ENCODE measurements at regions not wholly inside any gene's neighbourhood (a gene's known extent, or its start where the extent isn't known, plus 50 kb on each side); places are given as distances from the start of the nearest gene placed in this dataset.

DNA sequence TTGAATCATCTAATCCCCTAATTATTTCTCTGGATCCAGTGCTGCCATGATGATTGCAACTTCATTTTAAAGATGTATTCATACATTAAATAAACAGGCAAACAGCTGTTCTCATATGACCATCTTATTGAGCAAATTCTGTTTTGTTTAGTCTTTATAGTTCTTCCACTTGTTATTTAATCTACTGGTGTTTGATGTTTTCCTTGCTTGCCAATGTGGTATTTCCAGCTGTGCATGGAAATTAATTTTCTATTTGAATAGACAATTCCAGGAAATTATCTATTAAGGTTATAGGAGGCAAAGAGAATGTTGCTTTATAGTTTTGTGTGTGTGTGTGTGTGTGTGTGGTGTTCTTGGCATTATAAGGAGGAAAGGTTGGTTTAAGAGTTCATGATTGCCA lies 167.0 kb upstream of the PRPS1L1 start:
- ChIA-PET POLR2A (no interaction called here), CTCF (no interaction called here)
- no peaks in the 10 kb centered on the region for H3K9me3 ChIP-seq (ENCODE audit: low read length)
- no peak overlapping the region for H3K4me3 ChIP-seq (ENCODE audit: low read length)
- H3K4me3 Mint-ChIP-seq = no peak overlapping the region
- no peaks in the 10 kb centered on the region for H3K27me3 ChIP-seq (ENCODE audit: insufficient read depth, low read length, poor library complexity, severe bottlenecking)
- no peaks in the 10 kb centered on the region for H3K36me3 Mint-ChIP-seq
- peaks cover 0 to 1% (median 0%) of the 10 kb centered on the region in 3 donors for H3K4me1 Mint-ChIP-seq
- DNase-seq = no peak
- H3K27ac ChIP-seq (ENCODE audit: low read depth, low read length) = no peak overlapping the region
- peaks cover 0 to 3% of the 10 kb centered on the region in 2 donors for H3K27me3 Mint-ChIP-seq
- no peaks in the 10 kb centered on the region for H3K4me1 ChIP-seq (ENCODE audit: insufficient read depth, low read length)
- no peaks in the 10 kb centered on the region for H3K36me3 ChIP-seq (ENCODE audit: insufficient read depth, low read length)
- peaks cover 0 to 1% (median 0%) of the 10 kb centered on the region in 5 donors for H3K9me3 Mint-ChIP-seq
- H3K27ac Mint-ChIP-seq = no peak overlapping the region

DNA sequence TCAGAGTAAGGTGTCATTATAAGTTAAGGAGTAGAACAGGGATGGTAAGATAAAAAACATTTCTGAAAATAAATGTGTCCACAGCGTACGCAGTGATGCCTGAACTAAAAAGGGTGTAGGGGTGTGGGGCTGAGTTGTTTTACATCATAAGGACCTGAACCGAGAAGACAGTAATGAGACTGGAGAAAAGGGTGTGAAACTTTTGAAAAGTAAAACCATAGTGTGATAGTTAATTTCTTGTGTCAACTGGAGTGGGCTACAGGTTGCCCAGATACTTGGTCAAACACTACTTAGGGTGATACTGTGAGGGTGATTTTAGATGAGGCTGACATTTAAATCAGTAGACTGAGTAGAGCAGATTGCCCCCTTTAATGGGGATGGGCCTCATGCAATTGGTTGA lies 169.0 kb upstream of the PRPS1L1 start:
- CTCF ChIA-PET = no interaction called here
- Histone ChIP-seq H3K36me3 (ENCODE audit: insufficient read depth, low read length) (no peaks in the 10 kb centered on the region), H3K27ac (ENCODE audit: low read depth, low read length) (no peak overlapping the region), H3K4me3 (ENCODE audit: low read length) (no peak overlapping the region), H3K9me3 (ENCODE audit: low read length) (no peaks in the 10 kb centered on the region), H3K27me3 (ENCODE audit: insufficient read depth, low read length, poor library complexity, severe bottlenecking) (no peaks in the 10 kb centered on the region), H3K4me1 (ENCODE audit: insufficient read depth, low read length) (no peaks in the 10 kb centered on the region)
- DNase-seq = no peak
- Mint-ChIP-seq H3K4me1 (peaks cover 0 to 4% (median under 1%) of the 10 kb centered on the region in 3 donors), H3K9me3 (peaks cover 0 to 1% (median 0%) of the 10 kb centered on the region in 5 donors), H3K4me3 (no peak overlapping the region), H3K27ac (no peak overlapping the region), H3K27me3 (peaks cover 0 to 3% of the 10 kb centered on the region in 2 donors), H3K36me3 (no peaks in the 10 kb centered on the region)
- POLR2A ChIA-PET = no interaction called here

DNA sequence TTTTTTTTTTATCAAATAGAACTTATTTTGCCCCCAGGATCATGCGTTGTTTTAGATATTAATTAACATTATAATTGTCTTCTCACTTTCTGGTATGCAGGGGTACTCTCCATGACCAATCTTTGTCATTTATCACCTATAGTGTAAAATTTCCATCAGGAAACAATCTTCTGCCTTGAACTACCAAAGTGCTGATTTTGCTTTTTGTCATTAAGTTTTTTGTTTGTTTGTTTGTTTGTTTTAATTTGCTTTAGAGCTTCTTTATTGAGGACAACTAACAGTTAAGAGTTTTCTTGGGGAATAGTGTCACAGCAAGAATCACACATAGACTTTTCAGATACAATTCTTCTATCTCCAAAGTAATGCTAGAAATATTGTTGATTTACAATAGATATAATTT lies 171.2 kb upstream of the PRPS1L1 start:
- no peak for DNase-seq
- no peaks in the 10 kb centered on the region for H3K36me3 Mint-ChIP-seq
- Histone ChIP-seq H3K9me3 (ENCODE audit: low read length) (no peaks in the 10 kb centered on the region), H3K4me1 (ENCODE audit: insufficient read depth, low read length) (no peaks in the 10 kb centered on the region), H3K36me3 (ENCODE audit: insufficient read depth, low read length) (no peaks in the 10 kb centered on the region), H3K4me3 (ENCODE audit: low read length) (no peak overlapping the region), H3K27ac (ENCODE audit: low read depth, low read length) (no peak overlapping the region), H3K27me3 (ENCODE audit: insufficient read depth, low read length, poor library complexity, severe bottlenecking) (no peaks in the 10 kb centered on the region)
- H3K27me3 Mint-ChIP-seq = no peaks in the 10 kb centered on the region
- H3K4me1 Mint-ChIP-seq = peaks cover 11 to 26% (median 13%) of the 10 kb centered on the region in 3 donors
- ChIA-PET POLR2A (no interaction called here), CTCF (no interaction called here)
- H3K4me3 Mint-ChIP-seq = no peak overlapping the region
- H3K27ac Mint-ChIP-seq = no peak overlapping the region
- H3K9me3 Mint-ChIP-seq = peaks cover 0 to 1% (median 0%) of the 10 kb centered on the region in 5 donors

DNA sequence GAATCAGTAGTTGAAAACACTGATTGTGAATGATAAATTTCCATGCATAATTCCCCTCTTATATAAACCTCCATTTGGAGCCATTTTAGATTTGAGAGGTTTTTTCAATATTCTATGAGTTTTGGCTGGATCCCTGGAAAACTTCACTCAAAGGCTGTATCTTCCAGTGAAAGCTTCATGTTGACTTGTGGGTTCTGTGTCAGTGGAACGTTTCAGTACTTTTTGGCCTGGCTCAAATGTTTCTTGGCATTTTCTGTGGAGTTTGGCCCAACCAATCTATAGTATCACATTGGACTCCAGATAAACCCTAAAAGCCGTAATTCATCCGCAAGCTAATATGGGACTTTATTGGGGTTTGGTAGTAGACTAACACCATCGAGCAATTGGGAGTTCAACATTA lies 172.6 kb upstream of the PRPS1L1 start:
- Mint-ChIP-seq H3K27ac (no peak overlapping the region), H3K4me1 (peaks cover 11 to 28% (median 13%) of the 10 kb centered on the region in 3 donors), H3K9me3 (no peaks in the 10 kb centered on the region), H3K4me3 (no peak overlapping the region), H3K27me3 (no peaks in the 10 kb centered on the region), H3K36me3 (no peaks in the 10 kb centered on the region)
- ChIA-PET CTCF (no interaction called here), POLR2A (no interaction called here)
- no peaks in the 10 kb centered on the region for H3K36me3 ChIP-seq (ENCODE audit: insufficient read depth, low read length)
- H3K27me3 ChIP-seq (ENCODE audit: insufficient read depth, low read length, poor library complexity, severe bottlenecking) = no peaks in the 10 kb centered on the region
- H3K4me3 ChIP-seq (ENCODE audit: low read length) = no peak overlapping the region
- no peak overlapping the region for H3K27ac ChIP-seq (ENCODE audit: low read depth, low read length)
- DNase-seq = no peak
- no peaks in the 10 kb centered on the region for H3K4me1 ChIP-seq (ENCODE audit: insufficient read depth, low read length)
- no peaks in the 10 kb centered on the region for H3K9me3 ChIP-seq (ENCODE audit: low read length)

DNA sequence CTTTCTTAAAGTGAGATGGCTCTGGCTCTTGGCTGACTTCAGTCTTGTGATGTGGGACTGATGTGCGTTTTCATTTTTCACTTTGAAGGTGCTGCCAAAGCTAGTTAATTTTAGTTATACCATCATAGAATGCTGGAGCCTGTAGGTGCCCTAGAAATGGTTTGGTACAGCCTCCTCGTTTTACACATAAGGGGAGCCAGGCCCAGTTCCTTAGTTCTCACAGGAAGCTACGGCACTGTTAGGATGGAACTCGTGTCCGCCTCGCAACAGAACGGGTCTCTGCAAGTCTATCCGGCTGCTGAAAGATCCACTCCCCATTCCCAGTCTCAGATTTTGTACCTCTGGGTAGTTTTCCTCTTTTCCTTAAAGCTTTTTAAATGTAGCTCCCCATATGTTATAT lies 173.2 kb upstream of the PRPS1L1 start:
- Histone ChIP-seq H3K4me1 (ENCODE audit: insufficient read depth, low read length) (no peaks in the 10 kb centered on the region), H3K9me3 (ENCODE audit: low read length) (no peaks in the 10 kb centered on the region), H3K27ac (ENCODE audit: low read depth, low read length) (no peak overlapping the region), H3K27me3 (ENCODE audit: insufficient read depth, low read length, poor library complexity, severe bottlenecking) (no peaks in the 10 kb centered on the region), H3K36me3 (ENCODE audit: insufficient read depth, low read length) (no peaks in the 10 kb centered on the region), H3K4me3 (ENCODE audit: low read length) (no peak overlapping the region)
- Mint-ChIP-seq H3K9me3 (no peaks in the 10 kb centered on the region), H3K36me3 (no peaks in the 10 kb centered on the region), H3K27me3 (no peaks in the 10 kb centered on the region), H3K4me1 (peaks cover 11 to 28% (median 13%) of the 10 kb centered on the region in 3 donors), H3K27ac (no peak overlapping the region), H3K4me3 (no peak overlapping the region)
- ChIA-PET CTCF (no interaction called here), POLR2A (no interaction called here)
- DNase-seq = no peak

DNA sequence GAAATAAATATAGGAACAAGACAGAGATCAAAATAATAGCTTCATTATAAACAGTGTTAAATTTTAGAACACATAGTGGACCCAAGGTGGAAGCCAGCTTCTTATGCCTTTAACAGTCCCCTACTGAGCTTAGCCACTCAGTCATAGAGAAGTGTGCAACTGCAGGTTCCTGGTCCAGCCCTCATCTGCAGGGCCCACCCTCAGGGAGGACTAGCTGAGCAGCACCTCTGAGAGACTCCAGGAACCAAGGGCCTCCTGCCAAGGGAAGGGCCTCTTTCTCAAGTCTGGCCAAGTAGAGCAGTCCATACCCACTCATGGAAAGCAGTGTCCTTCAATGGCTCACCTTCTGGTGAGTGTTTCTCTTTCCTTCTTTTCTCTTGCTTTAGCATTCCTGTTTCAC lies 173.7 kb upstream of the PRPS1L1 start:
- H3K27me3 Mint-ChIP-seq = no peaks in the 10 kb centered on the region
- Histone ChIP-seq H3K36me3 (ENCODE audit: insufficient read depth, low read length) (no peaks in the 10 kb centered on the region), H3K27me3 (ENCODE audit: insufficient read depth, low read length, poor library complexity, severe bottlenecking) (no peaks in the 10 kb centered on the region), H3K27ac (ENCODE audit: low read depth, low read length) (no peak overlapping the region), H3K4me1 (ENCODE audit: insufficient read depth, low read length) (no peaks in the 10 kb centered on the region), H3K9me3 (ENCODE audit: low read length) (no peaks in the 10 kb centered on the region), H3K4me3 (ENCODE audit: low read length) (no peak overlapping the region)
- no peak for DNase-seq
- no peaks in the 10 kb centered on the region for H3K36me3 Mint-ChIP-seq
- H3K4me1 Mint-ChIP-seq = peaks cover 11 to 28% (median 13%) of the 10 kb centered on the region in 3 donors
- H3K9me3 Mint-ChIP-seq = no peaks in the 10 kb centered on the region
- H3K27ac Mint-ChIP-seq = no peak overlapping the region
- peak overlapping the region in 1 of 7 donors; percentile 9 for H3K4me3 Mint-ChIP-seq
- POLR2A ChIA-PET = no interaction called here
- CTCF ChIA-PET = no interaction called here

DNA sequence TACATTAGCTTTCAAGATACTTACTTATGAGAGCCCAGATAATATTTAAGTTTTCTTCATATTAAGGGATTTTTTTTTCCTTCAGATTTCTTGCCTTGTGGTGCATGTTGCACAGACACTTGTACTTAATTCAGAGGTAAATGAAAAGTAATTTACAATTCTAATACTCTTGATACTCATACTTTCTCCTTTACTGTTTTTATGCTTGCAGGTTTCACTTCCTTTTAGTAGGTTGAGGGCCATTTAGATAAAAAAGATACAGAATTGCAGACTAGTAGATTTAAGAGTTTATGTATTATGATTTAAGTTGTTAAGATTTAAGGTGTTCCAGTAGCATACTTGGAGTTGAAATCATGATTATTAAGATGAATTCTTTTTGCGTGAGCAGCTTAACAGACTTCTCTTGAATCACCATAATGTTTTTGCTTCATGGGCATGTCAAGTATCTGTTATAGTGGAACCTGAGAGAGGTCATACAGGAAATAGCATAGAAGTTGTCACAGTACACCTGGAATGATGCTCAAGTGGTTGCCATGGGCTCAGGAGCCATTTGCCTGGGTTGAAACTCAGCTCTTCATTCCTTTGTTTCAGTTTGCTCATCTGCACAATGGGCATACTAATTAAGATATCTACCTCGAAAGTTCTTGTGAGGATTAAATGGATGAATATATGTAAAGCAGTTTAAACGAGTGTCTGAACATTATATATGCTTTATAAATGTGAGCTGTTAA lies 174.8 kb upstream of the PRPS1L1 start:
- Mint-ChIP-seq H3K27me3 (no peaks in the 10 kb centered on the region), H3K4me1 (peaks cover 11 to 28% (median 13%) of the 10 kb centered on the region in 3 donors), H3K27ac (peak overlapping the region in 3 of 8 donors; percentile 1 to 26 (median 1)), H3K36me3 (no peaks in the 10 kb centered on the region), H3K4me3 (peak overlapping the region in 3 of 7 donors; percentile 2 to 12 (median 8)), H3K9me3 (no peaks in the 10 kb centered on the region)
- H3K4me3 ChIP-seq (ENCODE audit: low read length) = no peak overlapping the region
- POLR2A ChIA-PET = no interaction called here
- H3K27me3 ChIP-seq (ENCODE audit: insufficient read depth, low read length, poor library complexity, severe bottlenecking) = no peaks in the 10 kb centered on the region
- H3K36me3 ChIP-seq (ENCODE audit: insufficient read depth, low read length) = no peaks in the 10 kb centered on the region
- no peak for DNase-seq
- H3K9me3 ChIP-seq (ENCODE audit: low read length) = no peaks in the 10 kb centered on the region
- H3K27ac ChIP-seq (ENCODE audit: low read depth, low read length) = no peak overlapping the region
- no peaks in the 10 kb centered on the region for H3K4me1 ChIP-seq (ENCODE audit: insufficient read depth, low read length)
- CTCF ChIA-PET = no interaction called here

DNA sequence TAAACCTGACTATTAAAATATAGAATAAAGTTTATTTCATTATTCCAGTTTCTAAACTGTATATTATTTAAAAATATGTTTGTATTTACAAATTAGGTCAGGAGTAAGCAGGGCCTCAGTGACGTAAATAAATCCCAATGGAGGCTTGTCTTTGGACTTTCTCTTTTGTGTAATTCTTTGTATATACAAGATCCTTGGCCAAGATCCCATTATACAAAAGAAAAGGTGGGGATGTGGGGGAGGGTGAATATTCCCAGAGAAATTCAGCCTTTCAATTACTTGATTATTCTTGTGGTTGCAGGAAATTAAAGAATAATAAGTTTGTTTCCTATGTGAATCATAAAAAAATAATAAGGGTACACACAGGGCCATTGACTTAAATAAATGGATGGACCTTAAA lies 178.7 kb upstream of the PRPS1L1 start:
- POLR2A ChIA-PET = no interaction called here

More for the DNA sequence above, 178.7 kb upstream of the PRPS1L1 start:
- H3K27me3 ChIP-seq (ENCODE audit: insufficient read depth, low read length, poor library complexity, severe bottlenecking) = no peaks in the 10 kb centered on the region
- H3K4me3 ChIP-seq (ENCODE audit: low read length) = no peak overlapping the region
- H3K4me1 ChIP-seq (ENCODE audit: insufficient read depth, low read length) = no peaks in the 10 kb centered on the region
- Mint-ChIP-seq H3K4me3 (no peak overlapping the region), H3K36me3 (no peaks in the 10 kb centered on the region), H3K27ac (no peak overlapping the region), H3K27me3 (no peaks in the 10 kb centered on the region), H3K4me1 (peaks cover 11 to 26% (median 13%) of the 10 kb centered on the region in 3 donors), H3K9me3 (no peaks in the 10 kb centered on the region)
- H3K36me3 ChIP-seq (ENCODE audit: insufficient read depth, low read length) = no peaks in the 10 kb centered on the region
- no peaks in the 10 kb centered on the region for H3K9me3 ChIP-seq (ENCODE audit: low read length)
- no peak overlapping the region for H3K27ac ChIP-seq (ENCODE audit: low read depth, low read length)
- no peak for DNase-seq
- CTCF ChIA-PET = no interaction called here

Measured in CD8-positive, alpha-beta memory T cell (primary cell).